NCI-H1092 (cell line): ENCODE measurements at regions not wholly inside any gene's neighbourhood (a gene's known extent, or its start where the extent isn't known, plus 50 kb on each side); places are given as distances from the start of the nearest gene placed in this dataset.
"Not testable (repeated sequence)": the region's sequence is repeated elsewhere in the genome, so short reads cannot be mapped to it uniquely, and the experiment has no call there.

ENCODE experiments used
- DNase-seq: peaks from one replicate; lab custom pipeline; 2025; lab: John Stamatoyannopoulos, UW

- DNase-seq: no peak
Measured at GRCh38 chr6:169862043-169862891, 110.8 kb downstream of the ERMARD start.

GRCh38 chr6:169861431-169862042, 110.1 kb downstream of the ERMARD start:
- DNase-seq: no peak

- DNase-seq: no peak
Measured at GRCh38 chr6:169859978-169860703, 108.7 kb downstream of the ERMARD start.

GRCh38 chr6:169859401-169859977, 108.1 kb downstream of the ERMARD start:
- no peak for DNase-seq

- DNase-seq: no peak
Measured at GRCh38 chr6:169858935-169859351, 107.5 kb downstream of the ERMARD start.

- no peak for DNase-seq
Measured at GRCh38 chr6:169858293-169858934, 107.0 kb downstream of the ERMARD start.

- DNase-seq: no peak
Measured at GRCh38 chr6:169857343-169858292, 106.2 kb downstream of the ERMARD start.

- not testable (repeated sequence) for DNase-seq
Measured at GRCh38 chr6:169856442-169857342, 105.3 kb downstream of the ERMARD start.

- DNase-seq: no peak
Measured at GRCh38 chr6:169854813-169855212, 103.4 kb downstream of the ERMARD start.

GRCh38 chr6:169854083-169854725, 102.8 kb downstream of the ERMARD start:
- DNase-seq: no peak

GRCh38 chr6:169853196-169854082, 102.0 kb downstream of the ERMARD start:
- DNase-seq: no peak

- no peak for DNase-seq
Measured at GRCh38 chr6:169852504-169853195, 101.2 kb downstream of the ERMARD start.

- DNase-seq: no peak
Measured at GRCh38 chr6:169851641-169852503, 100.5 kb downstream of the ERMARD start.

GRCh38 chr6:169850746-169851145, 99.3 kb downstream of the ERMARD start:
- DNase-seq: no peak

- DNase-seq: no peak
Measured at GRCh38 chr6:169850154-169850553, 98.7 kb downstream of the ERMARD start.

- DNase-seq: no peak
Measured at GRCh38 chr6:169849396-169849795, 98.0 kb downstream of the ERMARD start.

- no peak for DNase-seq
Measured at GRCh38 chr6:169848946-169849345, 97.5 kb downstream of the ERMARD start.
